Skeletal muscle satellite cell (primary cell): ENCODE measurements at regions not wholly inside any gene's neighbourhood (a gene's known extent, or its start where the extent isn't known, plus 50 kb on each side); places are given as distances from the start of the nearest gene placed in this dataset.
"Not testable (repeated sequence)": the region's sequence is repeated elsewhere in the genome, so short reads cannot be mapped to it uniquely, and the experiment has no call there.

Experiments
- H3K27me3 ChIP-seq: 2 replicates; pipeline ENCODE4 v1.7.0; 2013; ENCODE audit warnings: low read length; ENCODE audit not compliant: control insufficient read depth, insufficient read depth
- H3K36me3 ChIP-seq: 2 replicates; pipeline ENCODE4 v1.7.0; 2013; ENCODE audit warnings: mild to moderate bottlenecking, control low read depth, low read length; ENCODE audit not compliant: insufficient read depth
- H3K4me1 ChIP-seq: 2 replicates; pipeline ENCODE4 v1.7.0; 2013; ENCODE audit warnings: low read length; ENCODE audit not compliant: control insufficient read depth, insufficient read depth
- H3K4me2 ChIP-seq: 2 replicates; pipeline ENCODE4 v1.7.0; 2013; ENCODE audit warnings: mild to moderate bottlenecking, low read length
- H3K4me3 ChIP-seq: 2 replicates; pipeline ENCODE4 v1.7.0; 2013; ENCODE audit warnings: low read length
- H3K9ac ChIP-seq: 2 replicates; pipeline ENCODE4 v1.7.0; 2013; ENCODE audit warnings: mild to moderate bottlenecking, low read depth, low read length, moderate library complexity
- H3K9me3 ChIP-seq: replicated peaks from 2 replicates; pipeline ENCODE4 v1.7.0; 2013; ENCODE audit warnings: mild to moderate bottlenecking, control low read depth, low read length

GRCh38 chr14:40986655-40987054 lies 620.0 kb upstream of the LRFN5 start:
- Histone ChIP-seq H3K27me3 (no peaks in the 10 kb centered on the region), H3K9ac (no peak overlapping the region), H3K4me1 (no peaks in the 10 kb centered on the region), H3K36me3 (no peaks in the 10 kb centered on the region), H3K9me3 (peaks cover 5% of the 10 kb centered on the region), H3K4me2 (no peak overlapping the region), H3K4me3 (no peak overlapping the region)

GRCh38 chr14:40985584-40985983 lies 621.1 kb upstream of the LRFN5 start:
- no peaks in the 10 kb centered on the region for H3K4me1 ChIP-seq
- no peaks in the 10 kb centered on the region for H3K36me3 ChIP-seq
- H3K4me3 ChIP-seq, result no peak overlapping the region
- peaks cover 5% of the 10 kb centered on the region for H3K9me3 ChIP-seq
- H3K9ac ChIP-seq, result no peak overlapping the region
- no peaks in the 10 kb centered on the region for H3K27me3 ChIP-seq
- no peak overlapping the region for H3K4me2 ChIP-seq

- H3K9me3 ChIP-seq, result peaks cover 5% of the 10 kb centered on the region
- H3K4me3 ChIP-seq, result no peak overlapping the region
- no peak overlapping the region for H3K4me2 ChIP-seq
- no peak overlapping the region for H3K9ac ChIP-seq
- H3K27me3 ChIP-seq, result no peaks in the 10 kb centered on the region
- no peaks in the 10 kb centered on the region for H3K4me1 ChIP-seq
- no peaks in the 10 kb centered on the region for H3K36me3 ChIP-seq
Observed at GRCh38 chr14:40983604-40984003, 623.1 kb upstream of the LRFN5 start.

- Histone ChIP-seq H3K4me2 (no peak overlapping the region), H3K27me3 (no peaks in the 10 kb centered on the region), H3K4me1 (no peaks in the 10 kb centered on the region), H3K4me3 (no peak overlapping the region), H3K36me3 (no peaks in the 10 kb centered on the region), H3K9me3 (peaks cover under 1% of the 10 kb centered on the region), H3K9ac (no peak overlapping the region)
Observed at GRCh38 chr14:40981247-40981646, 625.4 kb upstream of the LRFN5 start.

GRCh38 chr14:40960257-40960656 lies 646.4 kb upstream of the LRFN5 start:
- H3K4me1 ChIP-seq, H3K36me3 ChIP-seq, H3K9ac ChIP-seq, H3K4me2 ChIP-seq, H3K9me3 ChIP-seq, H3K27me3 ChIP-seq, H3K4me3 ChIP-seq: not testable (repeated sequence)

- no peak overlapping the region for H3K4me2 ChIP-seq
- H3K9ac ChIP-seq, result no peak overlapping the region
- H3K4me3 ChIP-seq, result no peak overlapping the region
- no peaks in the 10 kb centered on the region for H3K36me3 ChIP-seq
- peaks cover 5% of the 10 kb centered on the region for H3K9me3 ChIP-seq
- no peaks in the 10 kb centered on the region for H3K27me3 ChIP-seq
- H3K4me1 ChIP-seq, result no peaks in the 10 kb centered on the region
Observed at GRCh38 chr14:40955131-40955505, 651.6 kb upstream of the LRFN5 start.

GRCh38 chr14:40954448-40955130 lies 652.1 kb upstream of the LRFN5 start:
- not testable (repeated sequence) for H3K4me2 ChIP-seq

GRCh38 chr14:40944521-40944920 lies 662.2 kb upstream of the LRFN5 start:
- Histone ChIP-seq H3K36me3 (no peaks in the 10 kb centered on the region), H3K4me1 (no peaks in the 10 kb centered on the region)

More at GRCh38 chr14:40954448-40955130, 652.1 kb upstream of the LRFN5 start:
- H3K9me3 ChIP-seq, H3K4me3 ChIP-seq, H3K36me3 ChIP-seq, H3K9ac ChIP-seq, H3K27me3 ChIP-seq, H3K4me1 ChIP-seq: not testable (repeated sequence)

GRCh38 chr14:40936861-40937260 lies 669.8 kb upstream of the LRFN5 start:
- H3K27me3 ChIP-seq, result no peaks in the 10 kb centered on the region
- H3K4me2 ChIP-seq, result no peak overlapping the region
- no peak overlapping the region for H3K9ac ChIP-seq
- no peaks in the 10 kb centered on the region for H3K36me3 ChIP-seq
- no peaks in the 10 kb centered on the region for H3K4me1 ChIP-seq
- H3K9me3 ChIP-seq, result no peaks in the 10 kb centered on the region
- H3K4me3 ChIP-seq, result no peak overlapping the region

More at GRCh38 chr14:40944521-40944920, 662.2 kb upstream of the LRFN5 start:
- Histone ChIP-seq H3K4me3 (no peak overlapping the region), H3K4me2 (no peak overlapping the region), H3K9me3 (peaks cover 4% of the 10 kb centered on the region), H3K9ac (no peak overlapping the region), H3K27me3 (no peaks in the 10 kb centered on the region)

- Histone ChIP-seq H3K4me3 (no peak overlapping the region), H3K9me3 (no peaks in the 10 kb centered on the region), H3K4me2 (no peak overlapping the region), H3K4me1 (no peaks in the 10 kb centered on the region), H3K36me3 (no peaks in the 10 kb centered on the region), H3K9ac (no peak overlapping the region), H3K27me3 (no peaks in the 10 kb centered on the region)
Observed at GRCh38 chr14:40920380-40920779, 686.3 kb upstream of the LRFN5 start.

- H3K4me1 ChIP-seq, result no peaks in the 10 kb centered on the region
- H3K9me3 ChIP-seq, result peaks cover 8% of the 10 kb centered on the region
- no peak overlapping the region for H3K4me3 ChIP-seq
- H3K36me3 ChIP-seq, result no peaks in the 10 kb centered on the region
- no peak overlapping the region for H3K9ac ChIP-seq
- no peaks in the 10 kb centered on the region for H3K27me3 ChIP-seq
- H3K4me2 ChIP-seq, result no peak overlapping the region
Observed at GRCh38 chr14:40911141-40911540, 695.5 kb upstream of the LRFN5 start.

- Histone ChIP-seq H3K4me3 (no peak overlapping the region), H3K9me3 (peaks cover 8% of the 10 kb centered on the region), H3K27me3 (no peaks in the 10 kb centered on the region), H3K9ac (no peak overlapping the region), H3K4me2 (no peak overlapping the region), H3K4me1 (no peaks in the 10 kb centered on the region), H3K36me3 (no peaks in the 10 kb centered on the region)
Observed at GRCh38 chr14:40909906-40910305, 696.8 kb upstream of the LRFN5 start.
